H9 (cell line): ENCODE measurements at regions not wholly inside any gene's neighbourhood (a gene's known extent, or its start where the extent isn't known, plus 50 kb on each side); places are given as distances from the start of the nearest gene placed in this dataset.

Experiments
- DNase-seq: peaks from one replicate; pipeline ENCODE4 v3.0.0-alpha.2; 2017
- H2AFZ ChIP-seq: one replicate; pipeline ENCODE4 v1.6.1; 2013; ENCODE audit warnings: mild to moderate bottlenecking, low read length, control low read depth, moderate library complexity
- H2AK5ac ChIP-seq: 2 replicates; pipeline ENCODE4 v1.6.1; 2013; ENCODE audit warnings: low read length, control low read depth, mixed read lengths; ENCODE audit not compliant: insufficient read length
- H2BK120ac ChIP-seq: one replicate; pipeline ENCODE4 v1.6.1; 2013; ENCODE audit warnings: low read depth, mild to moderate bottlenecking, low read length, control low read depth, inconsistent platforms; ENCODE audit not compliant: poor library complexity, severe bottlenecking
- H2BK12ac ChIP-seq: 2 replicates; pipeline ENCODE4 v1.6.1; 2013; ENCODE audit warnings: low read length, control low read depth, mixed read lengths, low read depth; ENCODE audit not compliant: insufficient read length
- H2BK15ac ChIP-seq: 2 replicates; pipeline ENCODE4 v1.6.1; 2013; ENCODE audit warnings: low read depth, low read length, control low read depth
- H2BK20ac ChIP-seq: one replicate; pipeline ENCODE4 v1.6.1; 2013; ENCODE audit warnings: low read depth, mild to moderate bottlenecking, low read length, control low read depth, inconsistent platforms; ENCODE audit not compliant: poor library complexity, severe bottlenecking
- H2BK5ac ChIP-seq: 2 replicates; pipeline ENCODE4 v1.6.1; 2013; ENCODE audit warnings: low read length, control low read depth, mixed read lengths; ENCODE audit not compliant: insufficient read length
- H3K14ac ChIP-seq: 2 replicates; pipeline ENCODE4 v1.6.1; 2013; ENCODE audit warnings: low read length, control low read depth; ENCODE audit not compliant: insufficient read depth
- H3K18ac ChIP-seq: 2 replicates; pipeline ENCODE4 v1.6.1; 2013; ENCODE audit warnings: low read depth, mild to moderate bottlenecking, mixed read lengths, low read length, control low read depth; ENCODE audit not compliant: insufficient read length
- H3K23ac ChIP-seq: 2 replicates; pipeline ENCODE4 v1.6.1; 2013; ENCODE audit warnings: low read length, control low read depth, mixed read lengths, low read depth; ENCODE audit not compliant: insufficient read length
- H3K23me2 ChIP-seq: 2 replicates; pipeline ENCODE4 v1.6.1; 2013; ENCODE audit warnings: low read depth, mild to moderate bottlenecking, mixed read lengths, low read length, control low read depth; ENCODE audit not compliant: insufficient read length, poor library complexity, severe bottlenecking
- H3K27ac ChIP-seq: 2 replicates; pipeline ENCODE4 v1.5.1; 2013; ENCODE audit warnings: low read length, control low read depth, mixed read lengths, low read depth; ENCODE audit not compliant: insufficient read length
- H3K27me3 ChIP-seq: 2 replicates; pipeline ENCODE4 v1.6.1; 2013; ENCODE audit warnings: low read length, control low read depth, inconsistent platforms; ENCODE audit not compliant: insufficient read depth
- H3K4ac ChIP-seq: 2 replicates; pipeline ENCODE4 v1.6.1; 2013; ENCODE audit warnings: low read depth, mild to moderate bottlenecking, control low read depth, inconsistent platforms, low read length, moderate library complexity
- H3K4me1 ChIP-seq: 2 replicates; pipeline ENCODE4 v1.6.1; 2013; ENCODE audit warnings: low read length, control low read depth, inconsistent platforms; ENCODE audit not compliant: insufficient read depth
- H3K4me2 ChIP-seq: 2 replicates; pipeline ENCODE4 v1.6.1; 2013; ENCODE audit warnings: low read length, control low read depth, mixed read lengths; ENCODE audit not compliant: insufficient read length, insufficient read depth
- H3K56ac ChIP-seq: 2 replicates; pipeline ENCODE4 v1.6.1; 2013; ENCODE audit warnings: low read depth, mild to moderate bottlenecking, mixed read lengths, low read length, control low read depth; ENCODE audit not compliant: insufficient read length
- H3K79me1 ChIP-seq: 2 replicates; pipeline ENCODE4 v1.6.1; 2013; ENCODE audit warnings: low read depth, mild to moderate bottlenecking, moderate library complexity, low read length, control low read depth, inconsistent platforms; ENCODE audit not compliant: insufficient read depth, poor library complexity, severe bottlenecking
- H3K79me2 ChIP-seq: 2 replicates; pipeline ENCODE4 v1.6.1; 2013; ENCODE audit warnings: low read length, control low read depth, inconsistent platforms; ENCODE audit not compliant: insufficient read depth
- H3K9ac ChIP-seq: 2 replicates; pipeline ENCODE4 v1.6.1; 2013; ENCODE audit warnings: low read length, control low read depth, mixed read lengths; ENCODE audit not compliant: insufficient read length; ENCODE audit errors: extremely low read depth
- H3K9me3 ChIP-seq: one replicate; pipeline ENCODE4 v1.6.1; 2013; ENCODE audit warnings: low read depth, low read length, inconsistent platforms; ENCODE audit not compliant: control insufficient read depth
- H3T11ph ChIP-seq: one replicate; pipeline ENCODE4 v1.6.1; 2013; ENCODE audit warnings: mild to moderate bottlenecking, low read length, control low read depth, inconsistent platforms
- H4K20me1 ChIP-seq: one replicate; pipeline ENCODE4 v1.6.1; 2013; ENCODE audit not compliant: control insufficient read depth, insufficient read length, insufficient read depth
- H4K5ac ChIP-seq: 2 replicates; pipeline ENCODE4 v1.6.1; 2013; ENCODE audit warnings: low read depth, mild to moderate bottlenecking, mixed read lengths, low read length, control low read depth; ENCODE audit not compliant: insufficient read length
- H4K8ac ChIP-seq: replicated peaks from 2 replicates; pipeline ENCODE4 v1.6.1; 2013; ENCODE audit warnings: low read length, control low read depth, mixed read lengths, low read depth; ENCODE audit not compliant: insufficient read length
- H4K91ac ChIP-seq: 2 replicates; pipeline ENCODE4 v1.6.1; 2013; ENCODE audit warnings: low read depth, mild to moderate bottlenecking, moderate library complexity, mixed read lengths, low read length, control low read depth; ENCODE audit not compliant: insufficient read length
- H3K27ac Mint-ChIP-seq, 3 experiments: 2 replicates in 2 of 3; 3 replicates in 1 of 3; pipeline ENCODE4 v1.8.0; 2020 to 2021; ENCODE audit warnings: mixed read lengths in 3 of 3, mild to moderate bottlenecking in 1 of 3, moderate library complexity in 1 of 3
- H3K27me3 Mint-ChIP-seq: 2 replicates; pipeline ENCODE4 v1.8.0; 2021; ENCODE audit warnings: low read depth, mild to moderate bottlenecking, moderate library complexity, mixed read lengths
- H3K36me3 Mint-ChIP-seq, 3 experiments: 2 replicates in 2 of 3; 3 replicates in 1 of 3; pipeline ENCODE4 v1.8.0; 2020 to 2021; ENCODE audit warnings: low read depth in 3 of 3, mixed read lengths in 3 of 3; ENCODE audit not compliant: insufficient read depth in 1 of 3
- H3K4me1 Mint-ChIP-seq, 2 experiments: 2 replicates each; pipeline ENCODE4 v1.8.0; 2020; ENCODE audit warnings: mixed read lengths in 2 of 2
- H3K4me3 Mint-ChIP-seq, 2 experiments: 2 replicates in 1 of 2; 3 replicates in 1 of 2; pipeline ENCODE4 v1.8.0; 2020 to 2021; ENCODE audit warnings: mild to moderate bottlenecking in 2 of 2, mixed read lengths in 2 of 2, moderate library complexity in 1 of 2
- H3K9me3 Mint-ChIP-seq, 2 experiments: 2 replicates in 1 of 2; 3 replicates in 1 of 2; pipeline ENCODE4 v1.8.0; 2020; ENCODE audit warnings: mild to moderate bottlenecking in 2 of 2, mixed read lengths in 2 of 2, moderate library complexity in 1 of 2
- WGBS: extraction: QIAGEN DNeasy Blood & Tissue Kit; methylation state at CpG from one replicate; pipeline ENCODE4 v1.1.7; 2013; ENCODE audit warnings: missing lambda C conversion rate, low lambda C conversion rate, mixed read lengths; ENCODE audit not compliant: insufficient read length; ENCODE audit errors: extremely low coverage; 5-methylcytosine and 5-hydroxymethylcytosine counted together
- TF ChIP-seq, protein P1 (sequence below): fragments of 200-600 bp; sonication (generic); conservative IDR thresholded peaks from 3 replicates; pipeline ENCODE4 v1.8.0; 2021; ENCODE audit warnings: antibody characterized with exemption, mild to moderate bottlenecking

DNA sequence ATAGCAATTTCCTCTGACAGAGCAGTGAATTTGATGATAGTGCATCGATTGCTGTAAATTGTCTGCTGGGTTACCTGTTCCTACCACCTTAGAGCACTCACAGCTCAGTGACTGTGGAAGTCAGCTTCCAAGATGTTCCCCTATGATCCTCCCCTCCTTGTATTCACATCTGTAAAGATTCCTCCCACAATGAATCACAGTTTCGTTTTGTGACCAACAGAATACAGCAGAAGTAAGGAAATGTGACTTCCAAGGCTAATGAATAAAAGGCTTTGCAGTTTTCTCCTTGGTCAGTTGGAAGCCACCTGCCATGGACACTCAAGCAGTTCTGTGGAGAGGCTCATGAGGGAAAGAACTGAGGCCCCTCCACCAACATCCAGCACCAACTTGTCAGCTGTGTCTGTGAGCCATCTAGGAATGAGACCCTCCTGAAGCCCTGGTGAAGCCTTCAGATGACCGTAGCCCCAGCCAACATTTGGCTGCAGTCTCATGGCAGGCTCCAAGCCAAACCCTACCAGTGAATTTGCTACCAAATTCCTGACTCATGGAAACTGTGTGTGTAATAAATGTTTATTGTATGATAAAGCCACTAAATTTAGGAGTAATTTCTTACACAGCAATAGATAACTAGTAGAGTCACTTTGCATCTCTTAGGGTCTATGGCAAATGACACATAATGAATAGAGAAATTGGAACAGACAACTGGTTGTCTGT, 309.5 kb upstream of the NPVF start:
- H3K27ac ChIP-seq, result no peak overlapping the region
- H2BK5ac ChIP-seq, result no peak overlapping the region
- no peaks in the 10 kb centered on the region for H4K20me1 ChIP-seq
- no peaks in the 10 kb centered on the region for H3K4me1 Mint-ChIP-seq
- TF ChIP-seq, protein P1, sequence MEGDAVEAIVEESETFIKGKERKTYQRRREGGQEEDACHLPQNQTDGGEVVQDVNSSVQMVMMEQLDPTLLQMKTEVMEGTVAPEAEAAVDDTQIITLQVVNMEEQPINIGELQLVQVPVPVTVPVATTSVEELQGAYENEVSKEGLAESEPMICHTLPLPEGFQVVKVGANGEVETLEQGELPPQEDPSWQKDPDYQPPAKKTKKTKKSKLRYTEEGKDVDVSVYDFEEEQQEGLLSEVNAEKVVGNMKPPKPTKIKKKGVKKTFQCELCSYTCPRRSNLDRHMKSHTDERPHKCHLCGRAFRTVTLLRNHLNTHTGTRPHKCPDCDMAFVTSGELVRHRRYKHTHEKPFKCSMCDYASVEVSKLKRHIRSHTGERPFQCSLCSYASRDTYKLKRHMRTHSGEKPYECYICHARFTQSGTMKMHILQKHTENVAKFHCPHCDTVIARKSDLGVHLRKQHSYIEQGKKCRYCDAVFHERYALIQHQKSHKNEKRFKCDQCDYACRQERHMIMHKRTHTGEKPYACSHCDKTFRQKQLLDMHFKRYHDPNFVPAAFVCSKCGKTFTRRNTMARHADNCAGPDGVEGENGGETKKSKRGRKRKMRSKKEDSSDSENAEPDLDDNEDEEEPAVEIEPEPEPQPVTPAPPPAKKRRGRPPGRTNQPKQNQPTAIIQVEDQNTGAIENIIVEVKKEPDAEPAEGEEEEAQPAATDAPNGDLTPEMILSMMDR, result no peak
- no peak overlapping the region for H2BK12ac ChIP-seq
- H3K14ac ChIP-seq, result no peak overlapping the region
- H3K4me2 ChIP-seq, result no peak overlapping the region
- no peak overlapping the region for H3K27ac Mint-ChIP-seq
- H3K18ac ChIP-seq, result no peak overlapping the region
- no peak overlapping the region for H3K4me3 Mint-ChIP-seq
- H3K56ac ChIP-seq, result no peak overlapping the region
- no peaks in the 10 kb centered on the region for H3K23me2 ChIP-seq
- no peak for DNase-seq
- no peak overlapping the region for H2BK15ac ChIP-seq
- H2AFZ ChIP-seq, result no peak overlapping the region
- no CpG with 5 or more reads among the region's 3 CpGs for WGBS
- H3K9me3 ChIP-seq, result no peaks in the 10 kb centered on the region
- H3K9ac ChIP-seq, result no peak overlapping the region
- H3K27me3 ChIP-seq, result no peaks in the 10 kb centered on the region
- no peaks in the 10 kb centered on the region for H3K79me1 ChIP-seq
- no peak overlapping the region for H2BK20ac ChIP-seq
- H4K5ac ChIP-seq, result no peak overlapping the region
- H2BK120ac ChIP-seq, result no peak overlapping the region
- H3K4ac ChIP-seq, result no peak overlapping the region
- no peak overlapping the region for H4K8ac ChIP-seq
- no peak overlapping the region for H3K23ac ChIP-seq
- H3K36me3 Mint-ChIP-seq, result no peaks in the 10 kb centered on the region
- H2AK5ac ChIP-seq, result no peak overlapping the region
- peaks cover 6% of the 10 kb centered on the region for H3K27me3 Mint-ChIP-seq
- no peaks in the 10 kb centered on the region for H3K9me3 Mint-ChIP-seq
- H3K79me2 ChIP-seq, result no peaks in the 10 kb centered on the region
- no peaks in the 10 kb centered on the region for H3K4me1 ChIP-seq
- no peak overlapping the region for H4K91ac ChIP-seq
- no peak overlapping the region for H3T11ph ChIP-seq
